GM23338 (cell line): ENCODE measurements at regions not wholly inside any gene's neighbourhood (a gene's known extent, or its start where the extent isn't known, plus 50 kb on each side); places are given as distances from the start of the nearest gene placed in this dataset.

Experiments
- ATAC-seq: fragments of 200-7000 bp; cut with Tn5 transposase; 3 replicates; pipeline ENCODE4 v1.9.1; 2020
- DNase-seq: peaks from one replicate; pipeline ENCODE4 v3.0.0-alpha.2; 2015; ENCODE audit warnings: low spot score
- H2AFZ ChIP-seq: fragments of 200-600 bp; sonication (generic); 2 replicates; pipeline ENCODE4 v1.8.0; 2016; ENCODE audit warnings: antibody characterized with exemption, mild to moderate bottlenecking, moderate library complexity
- H3F3A ChIP-seq: fragments of 200-600 bp; sonication (generic); replicated peaks from 2 replicates; pipeline ENCODE4 v1.8.0; 2017; ENCODE audit warnings: antibody characterized with exemption, mixed run types, low read depth
- H3K27ac ChIP-seq: fragments of 200-600 bp; sonication (generic); 2 replicates; pipeline ENCODE4 v1.6.1; 2016; ENCODE audit warnings: low read depth
- H3K27me3 ChIP-seq: fragments of 200-600 bp; sonication (generic); 2 replicates; pipeline ENCODE4 v1.8.0; 2016; ENCODE audit warnings: mild to moderate bottlenecking, mixed run types, moderate library complexity; ENCODE audit not compliant: insufficient read depth
- H3K36me3 ChIP-seq: fragments of 200-600 bp; sonication (generic); 2 replicates; pipeline ENCODE4 v1.8.0; 2016; ENCODE audit warnings: mild to moderate bottlenecking; ENCODE audit not compliant: insufficient read depth
- H3K4me1 ChIP-seq: fragments of 200-600 bp; sonication (generic); 2 replicates; pipeline ENCODE4 v1.8.0; 2016; ENCODE audit warnings: mild to moderate bottlenecking, moderate library complexity; ENCODE audit not compliant: insufficient read depth
- H3K4me2 ChIP-seq: fragments of 200-600 bp; sonication (generic); 2 replicates; pipeline ENCODE4 v1.7.1; 2017; ENCODE audit warnings: mixed run types
- H3K4me3 ChIP-seq: fragments of 200-600 bp; sonication (generic); 2 replicates; pipeline ENCODE4 v1.6.1; 2016; ENCODE audit warnings: mixed run types
- H3K79me2 ChIP-seq: fragments of 200-600 bp; sonication (generic); replicated peaks from 2 replicates; pipeline ENCODE4 v1.8.0; 2017; ENCODE audit warnings: mild to moderate bottlenecking; ENCODE audit not compliant: insufficient read depth
- H3K9me2 ChIP-seq: fragments of 200-600 bp; sonication (generic); 2 replicates; pipeline ENCODE4 v1.8.0; 2017; ENCODE audit not compliant: insufficient read depth
- H4K20me1 ChIP-seq: fragments of 200-600 bp; sonication (generic); replicated peaks from 2 replicates; pipeline ENCODE4 v1.8.0; 2017; ENCODE audit warnings: mild to moderate bottlenecking; ENCODE audit not compliant: insufficient read depth
- H3K27ac Mint-ChIP-seq: 2 replicates; pipeline ENCODE4 v1.8.0; 2020; ENCODE audit warnings: inconsistent platforms, mild to moderate bottlenecking, moderate library complexity, mixed read lengths
- H3K27me3 Mint-ChIP-seq: 3 replicates; pipeline ENCODE4 v1.8.0; 2022; ENCODE audit warnings: low read depth, mild to moderate bottlenecking, moderate library complexity, mixed read lengths, inconsistent platforms; ENCODE audit not compliant: insufficient read depth, poor library complexity
- H3K36me3 Mint-ChIP-seq: 3 replicates; pipeline ENCODE4 v1.8.0; 2021; ENCODE audit warnings: low read depth, mild to moderate bottlenecking, inconsistent platforms, moderate library complexity, mixed read lengths
- H3K4me1 Mint-ChIP-seq: 3 replicates; pipeline ENCODE4 v1.8.0; 2020; ENCODE audit warnings: mild to moderate bottlenecking, inconsistent platforms, mixed read lengths
- H3K4me3 Mint-ChIP-seq: 3 replicates; pipeline ENCODE4 v1.8.0; 2021; ENCODE audit warnings: moderate library complexity, mild to moderate bottlenecking, inconsistent platforms, mixed read lengths
- H3K9me3 Mint-ChIP-seq: 3 replicates; pipeline ENCODE4 v1.8.0; 2020; ENCODE audit warnings: moderate library complexity, mild to moderate bottlenecking, inconsistent platforms, mixed read lengths
- CREB1 ChIP-seq: fragments of 250-450 bp; sonication (Bioruptor Pico); IDR thresholded peaks from 2 replicates; pipeline ENCODE4 v1.5.0; 2020; ENCODE audit warnings: low read depth, mild to moderate bottlenecking, moderate library complexity
- EZH2phosphoT487 ChIP-seq: fragments of 200-600 bp; sonication (generic); IDR thresholded peaks from one replicate; pipeline ENCODE4 v1.8.1; 2018; ENCODE audit warnings: antibody characterized with exemption; ENCODE audit not compliant: unreplicated experiment
- JUNB ChIP-seq: IDR thresholded peaks from one replicate; pipeline ENCODE4 v1.6.1; 2016; ENCODE audit warnings: antibody characterized with exemption; ENCODE audit not compliant: unreplicated experiment
- NANOG ChIP-seq: IDR thresholded peaks from 2 replicates; pipeline ENCODE4 v1.6.1; 2016; ENCODE audit warnings: antibody characterized with exemption, borderline replicate concordance
- POLR2AphosphoS5 ChIP-seq: IDR thresholded peaks from 2 replicates; pipeline ENCODE4 v1.6.1; 2016; ENCODE audit warnings: antibody characterized with exemption, low read depth
- ZNF114 ChIP-seq: fragments of 250-450 bp; sonication (Bioruptor Pico); IDR thresholded peaks from 2 replicates; pipeline ENCODE4 v1.5.0; 2020; ENCODE audit warnings: mild to moderate bottlenecking, moderate library complexity
- ZNF331 ChIP-seq: fragments of 250-450 bp; sonication (Bioruptor Pico); IDR thresholded peaks from 2 replicates; pipeline ENCODE4 v1.5.0; 2020; ENCODE audit warnings: low read depth, mild to moderate bottlenecking, moderate library complexity
- TF ChIP-seq, protein P1 (sequence below): IDR thresholded peaks from one replicate; pipeline ENCODE4 v1.6.1; 2018; ENCODE audit warnings: antibody characterized with exemption; ENCODE audit not compliant: unreplicated experiment
- TF ChIP-seq, protein P2 (sequence below), 2 experiments: fragments of 200-600 bp in 1 of 2; sonication (generic) in 1 of 2; conservative IDR thresholded peaks; 2 replicates each; pipeline versions ENCODE4 v1.5.1 to v1.6.1; 2016 to 2017; ENCODE audit warnings: antibody characterized with exemption in 2 of 2, low read depth in 2 of 2, mild to moderate bottlenecking in 2 of 2, moderate library complexity in 1 of 2

DNA sequence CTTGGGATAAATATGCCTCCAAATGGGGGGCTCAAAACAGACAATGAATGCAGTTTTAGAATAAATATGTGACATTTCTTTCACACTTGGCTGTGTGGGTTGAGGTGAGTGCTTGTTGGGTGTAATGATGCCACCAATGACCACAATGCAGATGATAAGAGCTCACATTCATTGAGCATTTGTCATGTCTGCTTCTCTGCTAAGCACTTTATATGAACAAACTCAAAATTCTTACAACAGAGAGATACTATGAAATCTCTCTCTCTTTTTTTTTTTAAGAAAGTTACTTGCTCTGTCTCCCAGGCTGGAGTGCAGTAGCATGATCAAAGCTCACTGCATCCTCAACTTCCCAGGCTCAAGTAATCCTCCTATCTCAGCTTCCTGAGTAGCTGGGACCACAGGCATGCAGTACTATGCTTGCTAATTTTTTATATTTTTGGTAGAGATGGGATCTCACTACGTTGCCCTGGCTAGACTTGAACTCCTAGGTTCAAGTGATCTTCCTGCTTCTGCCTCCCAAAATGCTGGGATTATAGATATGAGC is 185.4 kb downstream of the JCAD start:
- Histone ChIP-seq H3F3A (no peaks in the 10 kb centered on the region), H3K27me3 (no peaks in the 10 kb centered on the region), H3K36me3 (no peaks in the 10 kb centered on the region), H2AFZ (0 out of 2 replicates have a peak overlapping the region, but pooled peaks have one; percentile 2), H3K4me1 (no peaks in the 10 kb centered on the region), H4K20me1 (no peaks in the 10 kb centered on the region), H3K4me2 (no peak overlapping the region), H3K27ac (no peak overlapping the region), H3K4me3 (no peak overlapping the region), H3K79me2 (no peaks in the 10 kb centered on the region), H3K9me2 (0 out of 2 replicates have a peak, but pooled peaks cover 19% of the 10 kb centered on the region)
- no peak overlapping the region for H3K4me3 Mint-ChIP-seq
- TF ChIP-seq EZH2phosphoT487 (no peak), ZNF331 (CRISPR knock-in tag) (no peak), CREB1 (CRISPR knock-in tag) (no peak)
- TF ChIP-seq, protein P1, sequence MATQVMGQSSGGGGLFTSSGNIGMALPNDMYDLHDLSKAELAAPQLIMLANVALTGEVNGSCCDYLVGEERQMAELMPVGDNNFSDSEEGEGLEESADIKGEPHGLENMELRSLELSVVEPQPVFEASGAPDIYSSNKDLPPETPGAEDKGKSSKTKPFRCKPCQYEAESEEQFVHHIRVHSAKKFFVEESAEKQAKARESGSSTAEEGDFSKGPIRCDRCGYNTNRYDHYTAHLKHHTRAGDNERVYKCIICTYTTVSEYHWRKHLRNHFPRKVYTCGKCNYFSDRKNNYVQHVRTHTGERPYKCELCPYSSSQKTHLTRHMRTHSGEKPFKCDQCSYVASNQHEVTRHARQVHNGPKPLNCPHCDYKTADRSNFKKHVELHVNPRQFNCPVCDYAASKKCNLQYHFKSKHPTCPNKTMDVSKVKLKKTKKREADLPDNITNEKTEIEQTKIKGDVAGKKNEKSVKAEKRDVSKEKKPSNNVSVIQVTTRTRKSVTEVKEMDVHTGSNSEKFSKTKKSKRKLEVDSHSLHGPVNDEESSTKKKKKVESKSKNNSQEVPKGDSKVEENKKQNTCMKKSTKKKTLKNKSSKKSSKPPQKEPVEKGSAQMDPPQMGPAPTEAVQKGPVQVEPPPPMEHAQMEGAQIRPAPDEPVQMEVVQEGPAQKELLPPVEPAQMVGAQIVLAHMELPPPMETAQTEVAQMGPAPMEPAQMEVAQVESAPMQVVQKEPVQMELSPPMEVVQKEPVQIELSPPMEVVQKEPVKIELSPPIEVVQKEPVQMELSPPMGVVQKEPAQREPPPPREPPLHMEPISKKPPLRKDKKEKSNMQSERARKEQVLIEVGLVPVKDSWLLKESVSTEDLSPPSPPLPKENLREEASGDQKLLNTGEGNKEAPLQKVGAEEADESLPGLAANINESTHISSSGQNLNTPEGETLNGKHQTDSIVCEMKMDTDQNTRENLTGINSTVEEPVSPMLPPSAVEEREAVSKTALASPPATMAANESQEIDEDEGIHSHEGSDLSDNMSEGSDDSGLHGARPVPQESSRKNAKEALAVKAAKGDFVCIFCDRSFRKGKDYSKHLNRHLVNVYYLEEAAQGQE: no peak
- TF ChIP-seq, protein P2, sequence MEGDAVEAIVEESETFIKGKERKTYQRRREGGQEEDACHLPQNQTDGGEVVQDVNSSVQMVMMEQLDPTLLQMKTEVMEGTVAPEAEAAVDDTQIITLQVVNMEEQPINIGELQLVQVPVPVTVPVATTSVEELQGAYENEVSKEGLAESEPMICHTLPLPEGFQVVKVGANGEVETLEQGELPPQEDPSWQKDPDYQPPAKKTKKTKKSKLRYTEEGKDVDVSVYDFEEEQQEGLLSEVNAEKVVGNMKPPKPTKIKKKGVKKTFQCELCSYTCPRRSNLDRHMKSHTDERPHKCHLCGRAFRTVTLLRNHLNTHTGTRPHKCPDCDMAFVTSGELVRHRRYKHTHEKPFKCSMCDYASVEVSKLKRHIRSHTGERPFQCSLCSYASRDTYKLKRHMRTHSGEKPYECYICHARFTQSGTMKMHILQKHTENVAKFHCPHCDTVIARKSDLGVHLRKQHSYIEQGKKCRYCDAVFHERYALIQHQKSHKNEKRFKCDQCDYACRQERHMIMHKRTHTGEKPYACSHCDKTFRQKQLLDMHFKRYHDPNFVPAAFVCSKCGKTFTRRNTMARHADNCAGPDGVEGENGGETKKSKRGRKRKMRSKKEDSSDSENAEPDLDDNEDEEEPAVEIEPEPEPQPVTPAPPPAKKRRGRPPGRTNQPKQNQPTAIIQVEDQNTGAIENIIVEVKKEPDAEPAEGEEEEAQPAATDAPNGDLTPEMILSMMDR (conservative IDR thresholded peaks at IDR 0.05; ENCODE audit: low read depth in 2 of 2): no peak
- no peaks in the 10 kb centered on the region for H3K36me3 Mint-ChIP-seq
- peaks cover 3% of the 10 kb centered on the region; the same call in 2 of the 3 replicates for H3K9me3 Mint-ChIP-seq
- no peaks in the 10 kb centered on the region for H3K4me1 Mint-ChIP-seq
- ATAC-seq (no peak), DNase-seq (no peak)
- no peak overlapping the region for H3K27ac Mint-ChIP-seq
- H3K27me3 Mint-ChIP-seq: peaks cover 5% of the 10 kb centered on the region

DNA sequence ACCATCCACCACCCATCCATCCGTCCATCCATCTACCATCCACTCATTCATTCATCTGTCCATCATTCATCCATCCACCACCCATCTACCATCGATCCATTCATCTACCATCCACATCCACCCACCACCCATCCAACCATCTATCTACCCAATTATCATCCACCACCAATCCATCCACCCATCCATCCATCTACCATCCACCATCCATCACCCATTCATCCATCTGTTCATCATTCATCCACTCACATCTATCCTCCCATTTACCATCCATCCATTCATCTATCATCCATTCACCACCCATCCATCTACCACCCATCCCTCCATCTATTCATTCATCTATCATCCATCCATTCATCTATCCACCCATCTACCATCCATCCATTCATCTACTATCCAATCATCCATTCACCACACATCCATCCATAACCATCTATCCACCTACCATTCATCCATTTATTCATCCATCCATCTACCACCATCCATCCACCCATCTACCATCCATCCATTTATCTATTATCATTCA is 188.8 kb downstream of the JCAD start:
- H3K4me2 ChIP-seq: no peak overlapping the region
- 0 out of 2 replicates have a peak, but pooled peaks cover 14% of the 10 kb centered on the region for H3K9me2 ChIP-seq
- DNase-seq (no peak), ATAC-seq (no peak)
- no peak overlapping the region for H3K4me3 Mint-ChIP-seq
- H3K27me3 Mint-ChIP-seq: peaks cover 3% of the 10 kb centered on the region
- H4K20me1 ChIP-seq: no peaks in the 10 kb centered on the region
- no peaks in the 10 kb centered on the region for H3F3A ChIP-seq
- H3K4me1 ChIP-seq: no peaks in the 10 kb centered on the region
- no peak overlapping the region for H3K4me3 ChIP-seq
- no peaks in the 10 kb centered on the region for H3K36me3 Mint-ChIP-seq
- H3K27ac Mint-ChIP-seq: no peak overlapping the region
- no peaks in the 10 kb centered on the region for H3K79me2 ChIP-seq
- H3K4me1 Mint-ChIP-seq: no peaks in the 10 kb centered on the region
- no peaks in the 10 kb centered on the region for H3K27me3 ChIP-seq
- H3K9me3 Mint-ChIP-seq: peaks cover 3% of the 10 kb centered on the region; the same call in 2 of the 3 replicates
- H3K36me3 ChIP-seq: no peaks in the 10 kb centered on the region
- H2AFZ ChIP-seq: no peak overlapping the region
- H3K27ac ChIP-seq: no peak overlapping the region
- TF ChIP-seq ZNF114 (CRISPR knock-in tag): no peak
- no peak for TF ChIP-seq JUNB
- TF ChIP-seq ZNF331 (CRISPR knock-in tag): no peak
- no peak for TF ChIP-seq CREB1 (CRISPR knock-in tag)
- TF ChIP-seq, protein P1: no peak
- TF ChIP-seq POLR2AphosphoS5: no peak
- TF ChIP-seq NANOG: no peak
- TF ChIP-seq EZH2phosphoT487: no peak
